HG02763 (cell line): ENCODE measurements at regions not wholly inside any gene's neighbourhood (a gene's known extent, or its start where the extent isn't known, plus 50 kb on each side); places are given as distances from the start of the nearest gene placed in this dataset.
A peak's percentile ranks its signal among the peaks of the same experiment; 100 is the strongest.
"Not testable (repeated sequence)": the region's sequence is repeated elsewhere in the genome, so short reads cannot be mapped to it uniquely, and the experiment has no call there.

ENCODE experiments used
- ATAC-seq: cut with Tn5 transposase; IDR thresholded peaks from one replicate; pipeline ENCODE4 v1.9.1; 2021; ENCODE audit warnings: mild to moderate bottlenecking, moderate library complexity; ENCODE audit not compliant: unreplicated experiment

DNA sequence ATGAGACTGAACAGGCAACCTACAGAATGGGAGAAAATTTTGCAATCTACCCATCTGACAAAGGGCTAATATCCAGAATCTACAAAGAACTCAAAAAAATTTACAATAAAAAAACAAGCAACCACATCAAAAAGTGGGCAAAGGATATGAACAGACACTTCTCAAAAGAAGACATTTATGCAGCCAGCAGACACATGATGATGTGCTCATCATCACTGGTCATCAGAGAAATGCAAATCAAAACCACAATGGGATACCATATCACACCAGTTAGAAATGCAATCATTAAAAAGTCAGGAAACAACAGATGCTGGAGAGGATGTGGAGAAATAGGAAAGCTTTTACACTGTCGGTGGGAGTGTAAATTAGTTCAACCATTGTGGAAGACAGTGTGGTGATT is 51.7 kb upstream of the PAXBP1 start:
- not testable (repeated sequence) for ATAC-seq

DNA sequence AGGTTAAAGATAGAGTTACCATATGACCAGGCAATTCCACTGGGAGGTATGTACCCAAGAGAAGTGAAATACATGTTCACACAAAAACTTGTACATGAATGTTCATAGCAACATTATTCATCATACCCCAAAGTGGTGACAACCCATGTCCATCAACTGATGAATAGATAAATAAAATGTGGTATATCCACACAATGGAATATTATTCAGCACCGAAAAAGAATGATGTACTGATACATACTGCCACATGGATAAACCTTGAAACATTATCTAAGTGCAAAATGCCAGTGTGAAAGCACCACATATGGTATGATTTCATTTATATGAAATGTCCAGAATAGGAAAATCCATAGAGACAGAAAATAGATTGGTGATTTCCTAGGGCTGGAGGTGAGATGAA is 53.4 kb upstream of the PAXBP1 start:
- ATAC-seq, result no peak

DNA sequence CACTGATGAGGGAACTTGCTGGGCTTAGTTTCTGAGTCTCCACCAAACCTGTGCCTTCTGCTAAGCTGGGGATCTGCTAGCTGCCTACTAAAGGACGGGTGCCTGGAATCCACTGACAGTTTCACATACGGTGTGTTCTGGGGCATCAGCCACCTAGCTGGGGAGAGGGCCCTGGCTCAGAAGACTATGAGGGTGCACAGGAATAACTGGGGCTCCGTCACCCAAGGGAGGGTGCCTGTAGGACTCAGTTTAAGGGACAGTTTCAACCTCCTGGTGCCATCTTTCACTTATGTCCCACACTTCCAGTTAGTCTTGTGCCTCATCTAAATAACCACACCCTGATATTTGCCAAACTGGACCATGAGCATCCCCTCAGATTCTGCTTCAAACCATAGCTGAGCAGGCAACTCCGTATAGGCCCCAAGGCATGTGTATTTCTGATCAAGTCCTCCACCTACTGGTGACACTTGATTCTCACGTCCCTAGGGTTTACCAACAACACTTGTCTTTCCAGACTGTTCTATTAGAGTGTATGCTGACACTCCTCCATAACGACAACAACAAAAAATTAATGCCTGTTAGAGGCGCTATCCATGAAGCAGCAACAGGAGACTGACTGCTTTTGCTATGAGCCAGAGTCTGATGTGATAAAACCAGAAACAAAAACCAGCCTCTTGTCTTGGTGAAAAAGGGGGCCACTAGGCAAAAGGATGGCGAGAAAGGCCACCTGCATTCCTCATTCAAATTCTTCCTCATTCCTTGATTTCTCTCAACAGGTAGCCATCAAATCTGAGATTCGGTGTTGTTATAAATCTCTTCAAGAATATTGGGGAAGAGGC is 55.0 kb upstream of the PAXBP1 start:
- ATAC-seq, result peak; percentile 56

DNA sequence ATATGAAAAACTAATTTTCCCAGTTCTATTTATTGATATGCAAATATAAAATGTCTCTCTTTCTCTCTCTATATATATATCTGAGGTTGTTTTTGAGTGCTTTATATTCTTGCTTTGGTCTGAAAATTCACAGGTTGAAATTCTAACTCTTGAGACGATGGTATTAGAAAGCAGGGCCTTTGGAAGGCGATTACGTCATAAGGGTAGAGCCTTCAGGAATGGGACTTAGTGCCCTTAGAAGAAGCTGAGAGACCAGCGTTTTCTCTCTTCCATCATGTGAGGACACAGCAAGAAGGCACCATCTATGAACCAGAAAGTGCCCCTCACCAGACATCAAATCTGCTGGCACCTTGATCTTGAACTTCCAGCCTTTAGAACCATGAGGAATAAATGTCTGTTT is 57.4 kb upstream of the PAXBP1 start:
- no peak for ATAC-seq

DNA sequence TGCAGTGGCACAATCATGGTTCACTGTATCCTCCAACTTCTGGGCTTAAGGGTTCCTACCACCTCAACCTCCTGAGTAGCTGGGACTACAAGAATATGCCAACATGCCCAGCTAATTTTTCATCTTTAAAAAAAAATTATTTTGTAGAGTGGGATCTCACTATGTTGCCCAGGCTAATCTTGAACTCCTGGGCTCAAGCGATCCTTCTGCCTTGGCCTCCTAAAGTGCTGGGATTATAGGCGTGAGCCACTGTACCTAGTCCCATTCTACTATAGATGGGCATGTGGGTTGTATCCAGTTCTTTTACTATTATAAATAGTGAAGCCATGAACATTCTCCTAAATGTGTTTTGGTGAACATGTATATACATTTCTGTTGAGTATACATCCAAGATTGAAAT is 57.9 kb upstream of the PAXBP1 start:
- no peak for ATAC-seq

DNA sequence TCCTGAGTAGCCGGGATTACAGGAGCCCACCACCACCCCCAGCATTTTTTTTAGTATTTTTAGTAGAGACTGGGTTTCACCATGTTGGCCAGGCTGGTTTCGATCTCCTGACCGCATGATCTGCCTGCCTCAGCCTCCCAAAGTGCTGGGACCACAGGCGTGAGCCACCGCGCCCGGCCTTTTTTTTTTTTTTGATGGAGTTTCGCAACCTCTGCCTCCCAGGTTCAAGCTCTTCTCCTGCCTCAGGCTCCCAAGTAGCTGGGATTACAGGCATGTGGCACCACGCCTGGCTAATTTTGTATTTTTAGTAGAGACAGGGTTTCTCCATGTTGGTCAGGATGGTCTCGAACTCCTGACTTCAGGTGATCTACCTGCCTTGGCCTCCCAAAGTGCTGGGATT is 60.2 kb upstream of the PAXBP1 start:
- not testable (repeated sequence) for ATAC-seq

DNA sequence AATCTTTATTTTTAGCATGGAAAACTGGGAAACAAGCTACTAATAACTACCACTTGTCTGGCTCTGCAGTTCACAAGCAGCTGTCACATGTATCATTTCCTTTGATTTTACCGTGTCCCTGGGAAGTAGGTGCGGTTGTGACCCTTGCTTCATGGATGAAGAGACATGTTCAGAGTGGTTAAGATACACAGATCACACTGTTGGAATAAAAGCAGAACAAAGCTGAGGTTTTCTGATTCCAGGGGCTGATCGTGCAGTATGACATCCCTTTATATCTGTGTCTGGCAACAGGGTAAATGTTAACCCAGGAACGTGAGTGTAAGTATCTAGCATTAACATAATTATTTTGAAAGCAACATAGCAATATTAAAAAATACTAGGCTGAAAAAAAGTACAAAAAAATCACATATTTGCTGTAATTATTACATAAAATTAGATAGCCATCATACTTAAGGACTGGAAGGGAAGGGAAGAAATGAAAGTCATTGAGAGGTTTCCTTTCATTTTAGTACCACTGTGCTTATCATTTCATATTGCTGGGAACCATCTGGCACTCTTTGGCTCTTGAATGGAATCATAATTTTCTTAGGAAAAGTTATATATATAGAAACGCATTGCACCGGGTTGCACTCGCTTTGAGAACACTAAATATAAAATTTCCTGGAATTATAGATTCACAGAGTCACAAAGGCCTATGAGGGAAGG is 62.8 kb upstream of the PAXBP1 start:
- no peak for ATAC-seq

DNA sequence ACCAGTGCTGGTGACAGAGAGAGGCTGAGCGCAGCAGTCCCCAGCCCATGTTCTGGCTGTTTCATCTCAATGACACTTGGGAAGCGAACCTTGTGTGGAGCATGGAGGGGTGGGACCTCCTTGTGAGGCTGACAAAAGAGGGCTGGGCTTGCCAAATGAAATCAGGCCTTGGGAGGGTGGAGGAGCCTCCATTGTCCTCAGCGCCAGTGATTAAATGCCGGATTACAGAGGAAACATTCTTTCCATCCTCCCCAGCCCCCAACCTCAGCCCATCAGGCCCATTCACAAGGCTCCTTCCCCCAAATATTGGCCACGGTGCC is 63.3 kb upstream of the PAXBP1 start:
- ATAC-seq, result no peak

DNA sequence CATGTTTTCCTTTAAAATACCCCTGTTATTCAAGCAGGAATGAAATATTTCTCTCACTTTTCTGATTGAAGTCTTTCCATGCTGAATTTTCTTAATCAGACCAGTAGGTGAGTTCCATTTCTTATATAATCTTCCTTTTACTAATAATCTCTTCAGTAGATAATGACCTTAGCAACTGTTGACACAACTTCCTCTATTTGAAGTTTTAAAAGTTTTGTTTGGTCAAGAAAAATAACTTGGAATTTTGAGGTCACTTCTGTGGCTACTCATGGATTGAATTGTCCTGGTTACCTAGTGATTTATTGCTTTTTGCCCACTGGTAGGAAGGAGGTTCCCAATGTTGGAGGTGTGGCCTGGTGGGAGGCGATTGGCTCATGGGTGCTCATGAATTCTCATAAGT is 70.6 kb upstream of the PAXBP1 start:
- no peak for ATAC-seq

DNA sequence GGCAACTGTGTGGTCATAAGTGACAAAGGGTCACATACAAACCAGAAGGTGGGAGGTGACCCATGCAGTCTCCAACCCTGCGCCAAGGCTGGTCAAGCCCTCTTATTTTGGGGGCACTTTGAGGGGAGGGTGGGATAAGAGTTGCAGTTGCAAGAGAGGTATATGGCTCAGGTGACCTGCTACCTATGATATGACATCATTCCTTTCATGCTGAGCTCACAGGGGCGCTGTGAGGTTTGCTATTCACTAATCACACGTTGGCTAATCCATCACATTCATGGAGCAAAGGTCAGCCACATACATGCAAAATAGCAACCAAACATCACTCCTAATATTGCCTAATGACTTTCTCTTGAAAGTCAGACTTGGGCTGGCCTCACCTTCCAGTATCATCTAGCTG is 72.0 kb upstream of the PAXBP1 start:
- ATAC-seq, result no peak

DNA sequence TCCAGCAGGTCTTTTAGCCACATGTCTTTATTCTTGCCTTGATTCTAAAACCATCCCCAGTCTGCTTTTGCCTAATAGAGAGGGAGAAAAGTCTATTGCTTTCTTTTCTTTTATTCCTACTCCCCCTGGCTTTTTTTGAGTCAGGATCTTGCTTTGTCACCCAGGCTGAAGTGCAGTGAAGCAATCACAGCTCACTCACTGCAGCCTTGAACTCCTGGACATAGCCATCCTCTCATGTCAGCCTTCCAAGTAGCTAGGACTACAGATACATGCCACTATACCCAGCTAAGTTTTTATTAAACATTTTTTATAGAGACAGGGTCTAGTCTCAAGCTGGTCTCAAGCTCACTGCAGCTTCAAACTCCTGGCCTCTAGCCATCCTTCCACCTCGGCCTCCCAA is 72.5 kb upstream of the PAXBP1 start:
- ATAC-seq, result no peak

DNA sequence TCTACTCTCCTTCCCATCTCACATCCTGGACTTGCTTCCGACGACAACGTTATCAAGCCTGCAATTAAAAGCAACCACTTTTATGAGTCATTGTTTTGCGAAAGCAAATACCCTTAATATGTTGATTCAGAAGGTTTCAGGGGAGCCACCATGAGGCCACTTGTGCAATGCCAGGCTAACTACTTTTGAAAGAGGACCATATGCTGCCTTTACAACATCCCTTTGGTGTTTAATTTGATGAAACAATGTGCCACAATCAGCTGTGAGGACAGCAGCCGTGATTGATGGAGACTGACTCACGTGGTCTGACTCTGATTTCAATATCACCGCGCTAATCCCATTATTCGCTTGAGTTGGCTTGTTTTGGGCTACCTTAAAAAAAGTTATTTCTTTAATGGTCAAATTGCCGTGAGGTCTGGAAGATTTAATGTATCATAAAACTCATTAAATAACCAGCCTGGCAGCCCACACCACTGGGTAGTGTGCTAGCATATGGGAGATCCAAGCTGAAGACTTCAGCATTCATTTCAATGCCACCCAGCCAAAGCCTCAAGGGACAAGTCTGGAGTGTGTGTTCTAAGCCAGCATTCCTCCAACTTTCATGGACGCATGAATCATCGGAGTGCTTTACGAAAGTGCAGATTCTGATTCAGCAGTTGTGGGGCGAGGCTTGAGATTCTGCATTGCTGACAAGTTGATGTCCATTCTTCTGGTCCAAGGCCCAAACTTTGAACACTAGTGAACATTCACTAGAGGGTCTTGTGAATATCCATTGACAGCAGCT is 73.3 kb upstream of the PAXBP1 start:
- no peak for ATAC-seq

DNA sequence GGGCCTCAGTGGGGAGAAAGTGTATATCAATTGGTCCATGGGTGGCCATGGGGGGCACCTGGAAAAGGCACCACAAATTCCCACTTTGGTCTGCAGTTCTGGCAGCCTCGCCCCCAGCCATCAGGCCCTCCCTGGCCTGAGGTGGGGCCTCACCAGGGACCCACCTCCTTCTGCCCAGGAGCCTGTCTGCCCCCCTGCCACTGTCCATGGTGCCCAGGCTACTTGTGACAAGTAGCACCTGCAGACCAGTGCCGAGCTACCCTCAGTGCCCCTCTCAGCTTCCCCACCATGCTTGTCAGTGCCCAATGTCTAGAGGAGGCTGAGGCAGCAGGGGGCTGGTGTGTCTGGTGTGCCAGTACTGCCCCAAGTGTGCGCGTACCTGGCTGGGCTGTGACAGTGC is 87.1 kb upstream of the PAXBP1 start:
- no peak for ATAC-seq

DNA sequence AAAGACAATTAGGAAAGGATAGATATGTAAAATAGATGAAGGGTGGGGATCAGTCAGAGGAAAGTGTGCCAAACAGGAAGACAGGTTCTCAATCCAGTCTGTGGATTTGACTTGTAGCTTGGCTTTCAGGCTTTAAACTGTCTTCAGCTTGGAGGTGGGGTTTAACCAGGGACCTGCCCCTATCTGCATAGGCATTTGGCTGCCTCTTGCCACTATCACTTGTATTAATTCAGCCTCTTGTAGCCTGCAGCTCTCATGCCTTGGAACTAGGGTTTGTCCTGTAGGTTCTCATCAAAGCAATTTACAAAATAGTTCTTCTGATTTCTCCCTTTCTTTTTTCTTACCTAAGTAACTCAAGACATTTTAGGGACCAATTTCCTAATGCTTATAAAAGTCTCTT is 88.8 kb upstream of the PAXBP1 start:
- no peak for ATAC-seq

DNA sequence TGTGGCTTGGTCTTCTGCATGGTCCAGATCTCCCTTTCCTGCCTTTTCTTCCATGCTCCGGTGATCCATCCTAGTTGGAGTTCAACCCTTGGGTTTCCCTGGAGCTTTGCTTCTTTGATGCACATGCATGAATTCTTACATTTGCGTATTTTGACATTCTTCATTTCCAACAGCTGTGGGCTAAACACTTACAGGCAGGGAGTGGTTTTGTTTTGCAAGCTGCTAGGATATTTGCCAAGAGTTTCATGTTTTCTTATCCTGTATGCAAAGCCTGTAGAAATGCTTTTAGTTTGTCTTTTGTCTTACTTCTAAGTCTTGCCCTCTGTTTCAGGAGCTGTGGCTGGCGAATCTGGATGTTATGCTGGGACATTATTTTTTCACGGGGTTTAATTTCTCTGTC is 90.3 kb upstream of the PAXBP1 start:
- no peak for ATAC-seq

DNA sequence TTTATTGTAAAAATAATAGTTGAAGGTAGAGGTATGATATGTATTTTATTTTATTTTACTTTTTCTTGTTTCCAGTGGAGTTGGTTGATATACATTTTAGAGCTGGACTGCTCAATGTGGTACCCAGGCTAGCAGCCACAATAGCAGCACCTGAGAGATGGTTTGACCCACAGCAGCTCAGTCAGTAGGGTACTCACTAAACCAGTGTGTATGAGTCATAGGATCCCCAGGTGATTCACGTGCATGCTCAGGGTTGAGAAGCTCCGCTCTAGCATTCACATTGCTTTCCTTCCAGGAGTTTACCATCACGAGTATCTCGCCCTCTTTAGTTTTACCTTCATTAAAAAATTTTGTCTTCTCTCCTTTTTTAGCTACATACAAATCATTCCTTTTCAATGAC is 96.0 kb upstream of the PAXBP1 start:
- ATAC-seq, result no peak

DNA sequence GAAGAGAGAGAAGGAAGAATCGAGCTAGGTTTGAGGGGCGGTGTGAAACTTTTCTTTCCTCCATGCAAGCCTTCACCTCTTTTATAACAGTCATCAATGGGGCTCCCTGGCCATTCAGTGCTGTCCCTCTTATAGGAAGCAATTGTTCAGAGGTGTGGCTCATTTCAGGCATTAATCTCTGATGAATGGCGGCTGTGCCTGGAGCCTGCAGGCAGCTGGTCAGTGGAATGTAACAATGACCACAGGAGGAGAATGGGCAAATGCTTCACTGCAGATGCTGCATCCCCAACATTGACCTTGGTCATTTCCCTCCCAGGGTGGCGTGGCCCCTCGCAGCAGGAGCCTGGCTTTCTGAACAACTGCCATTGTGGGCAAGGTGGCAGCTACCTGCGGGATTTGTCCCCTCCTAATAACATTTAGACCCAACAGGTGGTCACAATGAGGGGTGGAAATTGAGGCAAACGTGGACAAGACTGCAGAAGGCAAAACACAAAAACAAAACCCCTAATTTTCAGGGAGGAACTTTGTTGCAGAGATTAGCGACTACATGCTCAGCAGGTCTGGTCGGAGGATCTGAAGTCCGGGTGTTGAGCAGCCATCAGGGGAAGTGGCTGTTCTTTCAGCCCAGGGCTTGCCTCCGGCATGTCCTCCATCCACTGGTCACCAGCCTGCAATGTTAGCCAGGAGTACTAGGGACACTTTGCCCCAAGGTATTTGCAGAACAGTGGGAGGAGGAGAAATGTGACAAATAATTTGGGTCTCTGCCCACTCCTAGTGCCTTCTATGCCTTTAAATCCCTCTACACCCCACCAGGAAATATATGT is 97.3 kb upstream of the PAXBP1 start:
- no peak for ATAC-seq

DNA sequence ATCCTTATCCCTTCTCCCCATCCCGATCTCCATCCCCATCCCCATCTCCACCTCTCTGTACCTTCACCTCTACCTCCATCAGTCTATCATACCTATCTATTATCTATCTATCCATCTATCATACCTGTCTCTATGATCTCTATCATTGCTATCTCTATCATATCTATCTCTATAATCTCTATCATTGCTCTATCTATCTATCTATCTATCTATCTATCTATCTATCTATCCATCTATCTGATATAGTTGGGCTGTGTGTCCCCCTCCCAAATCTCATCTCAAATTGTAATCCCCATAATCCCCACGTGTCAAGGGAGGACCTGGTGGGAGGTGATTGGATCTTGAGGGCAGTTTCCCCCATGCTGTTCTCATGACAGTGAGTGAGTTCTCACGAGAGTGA is 97.9 kb upstream of the PAXBP1 start:
- ATAC-seq, result no peak

DNA sequence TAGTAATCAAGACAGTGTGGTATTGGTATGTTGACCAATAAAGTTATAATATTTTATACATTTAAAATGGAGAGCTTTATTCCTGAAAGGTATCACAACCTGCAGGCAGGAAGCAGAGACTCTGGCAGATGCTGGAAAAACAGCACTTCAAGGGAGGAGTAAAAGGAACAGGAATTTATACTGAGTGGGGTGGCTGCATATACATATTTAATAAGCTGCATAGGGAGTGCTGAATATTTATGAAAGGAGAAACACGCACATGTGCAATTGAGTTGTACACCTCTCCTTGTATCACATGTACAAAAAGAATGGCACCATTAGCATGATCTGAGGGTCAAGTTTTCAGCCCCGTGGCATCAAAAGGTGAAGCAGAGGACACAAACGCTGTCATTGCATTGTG is 104.9 kb upstream of the PAXBP1 start:
- ATAC-seq, result no peak

DNA sequence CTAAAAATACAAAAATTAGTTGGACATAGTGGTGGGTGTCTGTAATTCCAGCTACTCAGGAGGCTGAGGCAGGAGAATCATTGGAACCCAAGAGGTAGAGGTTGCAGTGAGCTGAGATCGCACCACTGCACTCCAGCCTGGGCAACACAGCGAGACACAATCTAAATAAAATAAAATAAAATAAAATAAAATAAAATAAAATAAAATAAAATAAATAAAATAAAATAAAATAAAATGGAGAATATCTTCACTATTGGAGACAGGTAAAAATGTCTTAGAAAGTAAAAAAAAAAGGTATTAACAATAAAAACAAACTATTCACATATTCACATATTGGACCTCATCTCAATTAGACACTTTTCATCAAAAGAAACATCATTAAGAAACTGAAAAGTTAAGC is 106.3 kb upstream of the PAXBP1 start:
- not testable (repeated sequence) for ATAC-seq

DNA sequence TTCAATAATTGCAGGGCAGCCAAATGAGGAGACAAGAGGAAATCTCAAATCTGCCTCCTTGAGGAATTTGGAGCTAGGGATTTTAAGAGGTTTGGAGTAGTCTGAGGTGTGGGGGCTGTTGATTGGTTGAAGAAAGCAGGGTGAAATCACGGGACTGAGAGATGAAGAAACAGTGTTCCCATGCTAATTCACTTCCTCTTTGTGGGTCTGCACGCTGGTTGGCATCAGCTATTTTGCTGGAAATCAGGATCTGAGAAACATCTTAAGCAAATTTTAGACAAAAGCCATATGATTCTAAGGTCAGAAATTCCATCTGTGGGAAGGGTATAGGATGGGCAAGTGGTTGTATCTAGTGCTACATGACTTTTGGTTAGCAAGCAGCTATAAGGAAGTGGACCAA is 107.1 kb upstream of the PAXBP1 start:
- no peak for ATAC-seq
